ENCODE measurements at regions not wholly inside any gene's neighbourhood (a gene's known extent, or its start where the extent isn't known, plus 50 kb on each side); places are given as distances from the start of the nearest gene placed in this dataset.

GRCh38 chr1:5435414-5435813 lies 556.8 kb downstream of the NPHP4 start:
- in situ Hi-C loops (cut with MboI; ENCODE audit: low sequenced_read_pairs): no loop called here

GRCh38 chr1:5432436-5432835 lies 559.8 kb downstream of the NPHP4 start:
- in situ Hi-C loops (cut with MboI; ENCODE audit: low sequenced_read_pairs): no loop called here

GRCh38 chr1:5430911-5431697 lies 561.1 kb downstream of the NPHP4 start:
- in situ Hi-C loops (cut with MboI; ENCODE audit: low sequenced_read_pairs): no loop called here

GRCh38 chr1:5430136-5430535 lies 562.1 kb downstream of the NPHP4 start:
- in situ Hi-C loops (cut with MboI; ENCODE audit: low sequenced_read_pairs): no loop called here

GRCh38 chr1:5428351-5428750 lies 563.9 kb downstream of the NPHP4 start:
- in situ Hi-C loops (cut with MboI; ENCODE audit: low sequenced_read_pairs): no loop called here

- in situ Hi-C loops (cut with MboI; ENCODE audit: low sequenced_read_pairs): no loop called here
Observed at GRCh38 chr1:5427026-5427613, 565.1 kb downstream of the NPHP4 start.

GRCh38 chr1:5424802-5425703 lies 567.2 kb downstream of the NPHP4 start:
- in situ Hi-C loops (cut with MboI; ENCODE audit: low sequenced_read_pairs): no loop called here

GRCh38 chr1:5423109-5423508 lies 569.1 kb downstream of the NPHP4 start:
- in situ Hi-C loops (cut with MboI; ENCODE audit: low sequenced_read_pairs): no loop called here

GRCh38 chr1:5419501-5419900 lies 572.7 kb downstream of the NPHP4 start:
- in situ Hi-C loops (cut with MboI; ENCODE audit: low sequenced_read_pairs): no loop called here

- in situ Hi-C loops (cut with MboI; ENCODE audit: low sequenced_read_pairs): no loop called here
Observed at GRCh38 chr1:5416518-5416917, 575.7 kb downstream of the NPHP4 start.

GRCh38 chr1:5415606-5416005 lies 576.6 kb downstream of the NPHP4 start:
- in situ Hi-C loops (cut with MboI; ENCODE audit: low sequenced_read_pairs): no loop called here

GRCh38 chr1:5410652-5411051 lies 581.6 kb downstream of the NPHP4 start:
- in situ Hi-C loops (cut with MboI; ENCODE audit: low sequenced_read_pairs): no loop called here

- in situ Hi-C loops (cut with MboI; ENCODE audit: low sequenced_read_pairs): no loop called here
Observed at GRCh38 chr1:5408401-5408800, 583.8 kb downstream of the NPHP4 start.

GRCh38 chr1:5405263-5405662 lies 587.0 kb downstream of the NPHP4 start:
- in situ Hi-C loops (cut with MboI; ENCODE audit: low sequenced_read_pairs): no loop called here

GRCh38 chr1:5404412-5405203 lies 587.6 kb downstream of the NPHP4 start:
- in situ Hi-C loops (cut with MboI; ENCODE audit: low sequenced_read_pairs): no loop called here

GRCh38 chr1:5403935-5404334 lies 588.3 kb downstream of the NPHP4 start:
- in situ Hi-C loops (cut with MboI; ENCODE audit: low sequenced_read_pairs): no loop called here

GRCh38 chr1:5402618-5403017 lies 589.6 kb downstream of the NPHP4 start:
- in situ Hi-C loops (cut with MboI; ENCODE audit: low sequenced_read_pairs): no loop called here

- in situ Hi-C loops (cut with MboI; ENCODE audit: low sequenced_read_pairs): no loop called here
Observed at GRCh38 chr1:5399771-5400170, 592.5 kb downstream of the NPHP4 start.

- in situ Hi-C loops (cut with MboI; ENCODE audit: low sequenced_read_pairs): no loop called here
Observed at GRCh38 chr1:5396593-5396992, 595.6 kb downstream of the NPHP4 start.

GRCh38 chr1:5394111-5394510 lies 598.1 kb downstream of the NPHP4 start:
- in situ Hi-C loops (cut with MboI; ENCODE audit: low sequenced_read_pairs): no loop called here

- in situ Hi-C loops (cut with MboI; ENCODE audit: low sequenced_read_pairs): no loop called here
Observed at GRCh38 chr1:5393603-5394002, 598.6 kb downstream of the NPHP4 start.
